Stimulated activated CD8-positive, alpha-beta memory T cell treated with anti-CD3 and anti-CD28 coated beads, Interleukin-2, amount 100 ng/mL, for 1 hour (primary cell): ENCODE measurements at regions not wholly inside any gene's neighbourhood (a gene's known extent, or its start where the extent isn't known, plus 50 kb on each side); places are given as distances from the start of the nearest gene placed in this dataset.

Experiments used
- DNase-seq, 2 donors: peaks; one replicate each; pipeline ENCODE4 v3.0.0-alpha.2; 2020; ENCODE audit warnings: low read depth in 2 of 2

GRCh38 chr10:128741680-128742079 is 615.5 kb upstream of the MKI67 start:
- no peak for DNase-seq

GRCh38 chr10:128744092-128744491 is 617.9 kb upstream of the MKI67 start:
- no peak for DNase-seq

- DNase-seq, result no peak
These were observed 618.6 kb upstream of the MKI67 start for GRCh38 chr10:128744811-128745305.

- DNase-seq, result no peak
These were observed 621.5 kb upstream of the MKI67 start for GRCh38 chr10:128747582-128748346.

DNA sequence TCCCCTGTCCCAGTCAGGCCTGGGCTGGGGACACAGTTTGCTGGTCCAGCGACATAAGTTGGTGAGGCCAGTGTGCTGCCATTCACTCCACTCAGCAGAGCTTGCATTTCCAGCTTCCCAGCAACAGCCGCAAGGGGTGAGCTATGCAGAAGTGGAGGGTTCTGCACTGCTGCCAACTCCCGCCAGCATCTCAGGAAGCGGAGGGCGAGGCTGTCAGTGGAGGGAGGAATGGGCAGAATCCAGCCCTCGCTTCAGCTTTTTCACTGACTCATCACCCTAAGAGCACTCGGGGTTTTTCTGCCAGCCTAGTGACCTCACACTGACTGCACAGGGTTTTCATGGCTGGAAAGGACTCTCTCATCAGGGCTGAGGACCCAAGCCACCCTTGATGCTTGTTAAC is 625.1 kb upstream of the MKI67 start:
- DNase-seq, result no peak

GRCh38 chr10:128751851-128752250 is 625.6 kb upstream of the MKI67 start:
- DNase-seq, result no peak

- DNase-seq, result no peak
These were observed 633.0 kb upstream of the MKI67 start for GRCh38 chr10:128759174-128759573.

DNA sequence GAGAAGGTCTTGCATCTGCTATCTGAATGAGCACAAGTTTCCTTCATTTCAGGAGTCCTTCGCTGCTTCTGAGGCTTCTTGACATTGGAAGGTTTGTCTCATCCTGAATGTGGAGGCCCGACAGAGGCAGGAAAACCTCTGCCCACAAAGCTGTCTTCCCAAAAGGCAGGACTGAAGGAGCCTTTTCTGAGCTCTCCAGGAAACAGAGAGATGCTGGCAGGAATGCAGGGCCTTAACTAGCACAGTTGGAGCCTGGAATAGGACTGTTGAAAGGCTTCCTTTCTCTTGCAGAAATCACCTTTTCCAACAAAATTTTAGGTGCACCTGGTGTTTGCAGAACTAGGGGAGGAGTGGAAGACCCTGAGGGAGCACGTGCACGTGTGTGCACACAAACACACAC is 637.4 kb upstream of the MKI67 start:
- no peak for DNase-seq

DNA sequence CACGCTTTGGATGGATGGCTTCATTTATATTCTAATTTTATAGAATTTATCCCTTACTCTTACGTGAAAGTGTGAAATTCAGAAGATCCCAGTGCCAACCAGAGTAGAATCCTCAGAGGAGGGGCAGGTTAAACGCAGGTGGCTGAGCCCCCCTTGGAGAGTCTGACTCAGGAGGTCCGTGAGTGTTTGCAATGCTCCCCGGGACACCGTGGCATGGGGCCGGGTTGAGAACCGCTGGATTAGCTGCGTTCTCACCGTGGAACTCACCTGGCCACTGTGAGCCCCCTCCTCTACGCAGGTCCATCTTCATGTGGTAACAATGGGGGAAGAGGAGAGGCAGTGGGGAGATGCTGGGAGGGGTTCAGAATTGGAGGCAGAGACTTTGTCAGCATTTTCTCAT is 638.0 kb upstream of the MKI67 start:
- no peak for DNase-seq

GRCh38 chr10:128766915-128767314 is 640.7 kb upstream of the MKI67 start:
- no peak for DNase-seq

GRCh38 chr10:128774979-128775378 is 648.8 kb upstream of the MKI67 start:
- no peak for DNase-seq

GRCh38 chr10:128775743-128776142 is 649.5 kb upstream of the MKI67 start:
- no peak for DNase-seq

DNA sequence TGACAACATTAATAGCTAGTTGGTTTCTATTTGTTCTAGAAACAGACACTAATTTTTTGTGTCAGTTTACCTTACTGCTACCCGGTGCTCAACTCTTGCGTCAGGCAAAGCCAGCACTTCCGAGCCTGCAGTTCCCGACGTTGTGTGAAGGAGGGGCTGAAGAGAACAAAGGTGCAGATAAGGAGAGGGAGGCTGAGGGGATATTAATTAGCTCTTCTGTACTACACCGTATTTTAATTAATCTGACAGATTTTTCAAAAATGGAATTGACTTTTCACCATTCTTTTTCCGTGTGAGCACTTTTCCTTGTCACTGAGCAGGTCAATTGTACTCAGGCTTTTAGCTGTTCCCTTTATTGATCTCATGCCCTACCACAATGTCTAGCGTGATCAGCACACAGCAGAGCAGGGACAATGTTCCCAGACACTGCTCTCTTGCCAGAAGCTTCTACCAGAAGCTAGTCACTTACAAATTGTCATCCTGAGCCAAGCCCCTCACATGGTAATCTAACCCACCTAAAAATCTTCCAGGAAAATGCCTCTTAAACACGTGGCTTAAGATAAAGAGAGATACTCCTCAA is 650.5 kb upstream of the MKI67 start:
- no peak for DNase-seq

DNA sequence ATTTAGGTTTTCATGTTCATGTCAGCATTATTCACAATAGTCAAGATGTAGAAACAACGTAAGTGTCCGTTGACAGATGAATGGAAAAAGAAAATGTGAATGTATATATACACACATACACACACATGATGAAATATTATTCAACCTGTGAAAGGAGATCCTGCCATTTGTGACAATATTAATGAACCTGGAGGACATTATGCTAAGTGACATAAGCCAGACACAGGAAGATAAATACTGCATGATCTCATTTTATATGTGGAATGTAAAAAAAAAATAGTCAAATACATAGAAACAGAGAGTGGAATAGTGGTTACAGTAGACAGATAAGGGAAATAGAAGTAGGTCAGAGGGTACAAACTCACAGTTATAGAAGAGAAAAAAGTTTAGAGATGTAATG is 651.1 kb upstream of the MKI67 start:
- no peak for DNase-seq

- DNase-seq, result no peak
These were observed 653.2 kb upstream of the MKI67 start for GRCh38 chr10:128779416-128779815.

DNA sequence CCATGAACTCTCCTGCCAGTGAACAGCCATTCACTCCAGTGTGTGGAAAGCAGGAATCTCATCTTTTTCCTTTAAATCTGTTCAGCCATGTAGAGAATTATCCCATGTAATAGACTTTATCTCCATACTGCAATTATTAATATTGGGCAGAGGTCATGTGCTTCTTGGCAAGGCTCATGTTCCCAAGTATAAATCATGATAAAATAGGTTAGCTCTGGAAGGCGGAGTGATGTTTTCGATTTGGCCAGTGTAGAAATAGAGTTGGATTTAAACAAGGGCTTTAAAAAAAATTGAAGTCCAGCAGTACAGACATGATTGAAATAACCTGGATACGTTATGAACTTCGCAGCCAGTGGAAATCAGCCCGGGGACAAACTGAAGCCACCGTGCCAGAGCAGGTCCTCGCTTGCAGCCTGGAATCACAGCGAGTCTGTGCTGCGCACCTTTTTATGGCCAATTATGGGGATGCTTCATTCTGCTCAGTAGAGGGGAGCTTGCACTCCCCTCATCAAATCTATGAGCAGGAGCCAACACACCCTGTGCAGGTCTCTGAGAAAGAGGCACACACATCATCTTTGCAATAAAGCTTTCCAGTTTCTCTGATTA is 654.0 kb upstream of the MKI67 start:
- DNase-seq, result no peak

DNA sequence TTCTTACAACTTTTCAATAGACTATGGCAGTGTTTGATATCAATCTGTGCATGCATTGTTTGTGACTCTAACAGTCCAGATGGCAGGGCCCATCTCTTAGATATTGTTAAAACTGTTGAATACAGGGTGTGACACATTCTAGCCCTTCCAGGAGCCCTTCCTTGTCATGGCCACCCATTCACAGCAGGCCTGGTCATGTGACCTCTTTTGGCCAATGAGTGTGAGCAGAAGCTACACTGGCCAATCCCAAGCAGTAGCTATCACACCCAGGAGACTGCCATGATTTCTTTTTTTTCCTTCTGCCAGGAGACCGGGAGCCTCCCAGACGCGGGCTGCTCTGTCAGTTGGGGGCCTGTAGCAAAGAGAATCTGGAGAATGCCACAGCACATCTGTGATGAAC is 655.4 kb upstream of the MKI67 start:
- no peak for DNase-seq

DNA sequence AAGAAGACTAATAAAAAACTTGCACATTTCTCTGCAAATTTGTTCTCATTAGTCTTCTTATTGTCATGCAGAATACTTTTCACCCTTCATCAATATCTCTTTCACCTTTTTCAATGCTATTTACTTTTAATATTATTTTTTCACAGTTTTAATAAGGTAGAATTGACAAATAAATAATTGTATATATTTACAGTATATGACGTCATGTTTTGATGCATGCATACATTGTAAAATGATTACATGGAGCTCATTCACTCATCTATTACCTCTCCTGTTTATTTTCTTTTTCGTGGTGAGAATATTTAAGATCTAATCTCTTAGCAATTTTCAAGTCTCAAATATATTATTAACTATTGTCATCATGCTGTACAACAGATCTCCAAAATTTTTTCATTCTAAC is 658.2 kb upstream of the MKI67 start:
- no peak for DNase-seq

- DNase-seq, result no peak
These were observed 666.4 kb upstream of the MKI67 start for GRCh38 chr10:128792426-128793140.

DNA sequence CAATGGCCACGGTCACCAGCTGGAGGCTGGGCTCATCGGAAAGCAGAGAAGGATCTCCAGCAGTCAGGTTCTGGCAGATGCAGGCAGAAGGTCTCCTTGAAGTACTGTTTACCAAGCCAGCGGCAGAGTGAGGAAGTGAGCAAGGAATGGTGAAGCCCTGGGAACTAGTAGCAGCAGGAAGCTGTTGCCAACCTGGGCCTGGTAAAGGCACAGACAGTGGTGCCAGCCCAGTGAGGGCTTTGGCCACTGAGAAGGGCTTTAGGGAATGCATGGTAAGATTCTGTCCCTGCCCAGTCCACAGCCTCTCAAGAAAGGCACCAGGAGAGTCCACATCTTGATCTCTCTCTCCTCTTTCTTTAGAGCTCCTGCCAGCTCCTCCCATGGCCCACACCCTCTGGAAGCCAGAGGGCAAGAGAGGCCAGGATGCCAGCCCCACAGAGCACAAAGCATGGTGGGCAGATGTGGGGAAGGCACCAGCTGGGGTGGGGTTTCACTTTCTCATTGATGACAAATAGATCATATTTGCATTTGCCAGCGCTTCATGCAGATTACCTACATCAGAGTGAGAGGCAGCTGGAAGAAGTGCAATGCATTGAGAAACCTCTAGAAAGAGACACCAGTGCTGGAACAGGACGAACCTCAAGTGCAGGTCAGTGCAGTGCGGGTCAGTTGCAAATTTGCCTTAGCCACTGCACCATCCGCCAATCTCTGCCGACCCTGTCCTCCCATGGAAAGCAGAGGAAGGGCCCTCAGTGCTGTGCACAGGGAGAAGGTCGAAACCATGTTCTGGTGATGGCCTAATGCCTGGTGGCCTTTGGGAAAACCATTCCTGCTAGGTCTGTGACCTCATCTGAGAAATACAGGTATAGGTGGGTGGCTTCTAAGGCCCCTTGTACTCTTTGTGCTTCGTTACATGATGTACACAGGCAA is 667.8 kb upstream of the MKI67 start:
- DNase-seq, result no peak

- no peak for DNase-seq
These were observed 670.2 kb upstream of the MKI67 start for GRCh38 chr10:128796396-128796912.
